SK-N-SH treated with all-trans-retinoic acid at 6 μM for 48 hours (cell line): ENCODE measurements at regions not wholly inside any gene's neighbourhood (a gene's known extent, or its start where the extent isn't known, plus 50 kb on each side); places are given as distances from the start of the nearest gene placed in this dataset.

Experiments used
- ATAC-seq: fragments of 200-7000 bp; cut with Tn5 transposase; 3 replicates; pipeline ENCODE4 v1.9.1; 2020; ENCODE audit warnings: mild to moderate bottlenecking, moderate library complexity
- ARNTL ChIP-seq: fragments of 450-650 bp; formaldehyde crosslinking; IDR thresholded peaks from 2 replicates; pipeline ENCODE4 v1.5.0; 2020; ENCODE audit warnings: low read depth, mild to moderate bottlenecking, moderate library complexity, borderline replicate concordance
- BACH2 ChIP-seq: fragments of 250-450 bp; sonication (Bioruptor Pico); IDR thresholded peaks from 2 replicates; pipeline ENCODE4 v1.9.0; 2021; ENCODE audit warnings: mild to moderate bottlenecking, borderline replicate concordance
- CREB5 ChIP-seq: fragments of 250-450 bp; sonication (Bioruptor Pico); IDR thresholded peaks from 2 replicates; pipeline ENCODE4 v1.5.1; 2020; ENCODE audit warnings: low read depth, mild to moderate bottlenecking, moderate library complexity
- CSDC2 ChIP-seq: fragments of 250-450 bp; sonication (Bioruptor Pico); IDR thresholded peaks from 2 replicates; pipeline ENCODE4 v1.5.0; 2020; ENCODE audit warnings: mild to moderate bottlenecking, moderate library complexity
- CSRNP3 ChIP-seq: fragments of 250-450 bp; sonication (Bioruptor Pico); IDR thresholded peaks from 2 replicates; pipeline ENCODE4 v1.5.1; 2021; ENCODE audit warnings: mild to moderate bottlenecking, moderate library complexity
- OSR1 ChIP-seq: fragments of 250-450 bp; sonication (Bioruptor Pico); IDR thresholded peaks from 2 replicates; pipeline ENCODE4 v1.8.0; 2022; ENCODE audit warnings: moderate library complexity, mild to moderate bottlenecking, inconsistent platforms
- PATZ1 ChIP-seq: fragments of 250-450 bp; sonication (Bioruptor Pico); IDR thresholded peaks from 2 replicates; pipeline ENCODE4 v1.8.0; 2020; ENCODE audit warnings: mild to moderate bottlenecking, moderate library complexity, borderline replicate concordance
- POU6F1 ChIP-seq: fragments of 250-450 bp; sonication (Bioruptor Pico); IDR thresholded peaks from 2 replicates; pipeline ENCODE4 v1.8.0; 2021; ENCODE audit warnings: low read depth, mild to moderate bottlenecking, moderate library complexity, borderline replicate concordance
- PPARA ChIP-seq: fragments of 250-450 bp; sonication (Bioruptor Pico); IDR thresholded peaks from 2 replicates; pipeline ENCODE4 v1.5.0; 2020; ENCODE audit warnings: mild to moderate bottlenecking, borderline replicate concordance
- RARB ChIP-seq: fragments of 250-450 bp; sonication (Bioruptor Pico); IDR thresholded peaks from 2 replicates; pipeline ENCODE4 v1.8.0; 2021; ENCODE audit warnings: mild to moderate bottlenecking, moderate library complexity
- SNAI2 ChIP-seq: fragments of 250-450 bp; sonication (Bioruptor Pico); IDR thresholded peaks from 2 replicates; pipeline ENCODE4 v1.5.0; 2020; ENCODE audit warnings: mild to moderate bottlenecking, moderate library complexity
- TCF4 ChIP-seq: fragments of 250-450 bp; sonication (Bioruptor Pico); IDR thresholded peaks from 2 replicates; pipeline ENCODE4 v1.8.0; 2021; ENCODE audit warnings: mild to moderate bottlenecking, moderate library complexity, borderline replicate concordance
- TOX ChIP-seq: fragments of 250-450 bp; sonication (Bioruptor Pico); IDR thresholded peaks from 2 replicates; pipeline ENCODE4 v1.8.0; 2021; ENCODE audit warnings: mild to moderate bottlenecking, moderate library complexity, borderline replicate concordance
- TSHZ2 ChIP-seq: fragments of 250-450 bp; sonication (Bioruptor Pico); IDR thresholded peaks from 2 replicates; pipeline ENCODE4 v1.5.0; 2020; ENCODE audit warnings: mild to moderate bottlenecking, moderate library complexity
- ZC3H10 ChIP-seq: fragments of 250-450 bp; sonication (Bioruptor Pico); IDR thresholded peaks from 2 replicates; pipeline ENCODE4 v1.5.1; 2021; ENCODE audit warnings: mild to moderate bottlenecking, moderate library complexity
- ZFP3 ChIP-seq: fragments of 250-450 bp; sonication (Bioruptor Pico); IDR thresholded peaks from 2 replicates; pipeline ENCODE4 v1.5.0; 2020; ENCODE audit warnings: mild to moderate bottlenecking, moderate library complexity
- ZFP30 ChIP-seq: fragments of 450-650 bp; formaldehyde crosslinking; IDR thresholded peaks from 2 replicates; pipeline ENCODE4 v1.5.0; 2022; ENCODE audit warnings: mild to moderate bottlenecking, moderate library complexity
- ZNF565 ChIP-seq: fragments of 450-650 bp; formaldehyde crosslinking; conservative IDR thresholded peaks from 2 replicates; pipeline ENCODE4 v1.5.0; 2020; ENCODE audit warnings: low read depth, mild to moderate bottlenecking, moderate library complexity
- ZNF8 ChIP-seq: fragments of 450-650 bp; formaldehyde crosslinking; IDR thresholded peaks from 2 replicates; pipeline ENCODE4 v1.5.0; 2020; ENCODE audit warnings: mild to moderate bottlenecking, moderate library complexity

- TF ChIP-seq TCF4 (no peak), TOX (CRISPR knock-in tag) (no peak), ZC3H10 (no peak), RARB (CRISPR knock-in tag) (no peak)
- ATAC-seq, result no peak
Measured at GRCh38 chr7:49702099-49702498, 71.3 kb upstream of the VWC2 start.

GRCh38 chr7:49703337-49703736 lies 70.1 kb upstream of the VWC2 start:
- TF ChIP-seq CREB5 (no peak), TOX (CRISPR knock-in tag) (no peak)
- no peak for ATAC-seq

- TF ChIP-seq RARB (CRISPR knock-in tag) (no peak), TOX (CRISPR knock-in tag) (no peak), TCF4 (no peak), TSHZ2 (CRISPR knock-in tag) (no peak), PATZ1 (CRISPR knock-in tag) (no peak), CREB5 (no peak), PPARA (CRISPR knock-in tag) (no peak), OSR1 (CRISPR knock-in tag) (no peak), ARNTL (CRISPR knock-in tag) (no peak), ZNF565 (CRISPR knock-in tag) (no peak), CSDC2 (CRISPR knock-in tag) (no peak), POU6F1 (CRISPR knock-in tag) (no peak), ZFP3 (no peak), CSRNP3 (CRISPR knock-in tag) (no peak), SNAI2 (CRISPR knock-in tag) (no peak), ZFP30 (CRISPR knock-in tag) (no peak)
- ATAC-seq, result no peak
Measured at GRCh38 chr7:49703881-49704280, 69.6 kb upstream of the VWC2 start.

- no peak for ATAC-seq
Measured at GRCh38 chr7:49706106-49706505, 67.3 kb upstream of the VWC2 start.

More at GRCh38 chr7:49706106-49706505, 67.3 kb upstream of the VWC2 start:
- TF ChIP-seq BACH2, result no peak
- TF ChIP-seq ZNF8, result no peak
- TF ChIP-seq ARNTL (CRISPR knock-in tag), result no peak
